ENCODE measurements at regions not wholly inside any gene's neighbourhood (a gene's known extent, or its start where the extent isn't known, plus 50 kb on each side); places are given as distances from the start of the nearest gene placed in this dataset.

DNA sequence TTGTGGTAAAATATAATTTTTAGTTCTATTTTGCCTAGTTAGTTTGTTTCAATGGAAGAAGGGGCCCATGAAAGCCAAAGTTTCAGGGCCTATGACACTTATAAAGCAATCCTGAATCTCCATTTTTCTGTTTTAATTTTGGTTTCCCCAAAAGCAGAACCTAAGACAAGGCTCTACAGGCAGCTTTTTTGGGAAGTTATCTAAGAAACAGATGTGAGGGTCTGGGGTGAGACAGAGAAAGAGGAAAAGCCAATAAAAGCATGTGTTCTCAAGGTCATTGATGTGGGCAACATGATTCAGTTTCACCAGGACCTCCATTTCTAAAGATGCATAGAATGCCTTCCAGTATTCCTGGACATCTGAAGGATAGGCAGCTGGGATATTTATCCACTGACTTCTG, 598.5 kb downstream of the PDCD6IP start:
- H3K9me3 Mint-ChIP-seq: peaks cover 15% of the 10 kb centered on the region
- no peak overlapping the region for H3K4me3 Mint-ChIP-seq
- no peak overlapping the region for H3K27ac Mint-ChIP-seq
- no peaks in the 10 kb centered on the region for H3K36me3 Mint-ChIP-seq
- ATAC-seq (no peak), DNase-seq (ENCODE audit: low spot score in 2 of 2) (no peak)
- no peaks in the 10 kb centered on the region for H3K4me1 Mint-ChIP-seq

DNA sequence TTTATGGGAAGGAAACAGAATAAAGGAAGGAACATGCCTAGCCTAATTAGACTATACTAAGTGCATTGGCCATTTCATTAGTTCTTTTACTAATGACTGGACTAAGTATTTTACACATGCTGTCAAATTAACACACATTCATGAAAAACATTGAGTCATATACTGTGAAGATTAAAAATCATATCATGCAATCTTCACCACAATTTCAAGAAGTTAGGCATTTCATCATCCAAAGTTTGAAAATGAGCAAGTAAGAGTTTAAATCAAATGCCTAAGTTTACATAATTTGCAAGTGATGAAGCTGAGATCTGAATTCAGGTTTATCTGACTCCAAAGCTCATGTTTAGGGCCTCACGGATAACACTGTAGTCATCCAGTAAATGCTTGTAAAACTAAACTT, 601.0 kb downstream of the PDCD6IP start:
- ATAC-seq (no peak), DNase-seq (ENCODE audit: low spot score in 2 of 2) (no peak)
- Mint-ChIP-seq H3K36me3 (no peaks in the 10 kb centered on the region), H3K27ac (no peak overlapping the region), H3K4me3 (no peak overlapping the region), H3K4me1 (no peaks in the 10 kb centered on the region), H3K9me3 (peaks cover 16% of the 10 kb centered on the region)

- Mint-ChIP-seq H3K27ac (no peak overlapping the region), H3K4me1 (no peaks in the 10 kb centered on the region), H3K4me3 (no peak overlapping the region), H3K9me3 (peaks cover 12% of the 10 kb centered on the region), H3K36me3 (no peaks in the 10 kb centered on the region)
- DNase-seq (ENCODE audit: low spot score in 2 of 2): no peak
- ATAC-seq: no peak
Measured at GRCh38 chr3:34405159-34405558, 606.7 kb downstream of the PDCD6IP start.

DNA sequence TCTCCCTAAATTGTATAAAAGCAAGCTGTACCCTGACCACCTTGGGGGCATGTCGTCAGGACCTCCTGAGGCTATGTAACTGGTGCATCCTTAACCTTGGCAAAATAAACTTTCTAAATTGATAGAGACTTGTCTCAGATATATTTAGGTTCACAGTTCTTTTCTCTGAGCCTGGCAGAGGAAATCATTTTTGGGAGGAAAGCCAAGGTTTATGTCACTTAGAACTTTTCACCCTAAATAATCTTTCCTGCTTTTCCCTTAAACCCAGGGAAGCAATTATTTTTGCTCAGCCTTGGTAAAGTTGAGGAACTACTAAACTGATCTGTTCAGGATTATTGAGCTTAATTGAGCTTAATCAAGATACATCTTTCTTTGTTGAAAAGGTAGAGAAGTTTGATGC, 608.9 kb downstream of the PDCD6IP start:
- ATAC-seq (no peak), DNase-seq (ENCODE audit: low spot score in 2 of 2) (no peak)
- Mint-ChIP-seq H3K4me3 (no peak overlapping the region), H3K9me3 (peaks cover 6% of the 10 kb centered on the region), H3K4me1 (no peaks in the 10 kb centered on the region), H3K36me3 (no peaks in the 10 kb centered on the region), H3K27ac (no peak overlapping the region)

DNA sequence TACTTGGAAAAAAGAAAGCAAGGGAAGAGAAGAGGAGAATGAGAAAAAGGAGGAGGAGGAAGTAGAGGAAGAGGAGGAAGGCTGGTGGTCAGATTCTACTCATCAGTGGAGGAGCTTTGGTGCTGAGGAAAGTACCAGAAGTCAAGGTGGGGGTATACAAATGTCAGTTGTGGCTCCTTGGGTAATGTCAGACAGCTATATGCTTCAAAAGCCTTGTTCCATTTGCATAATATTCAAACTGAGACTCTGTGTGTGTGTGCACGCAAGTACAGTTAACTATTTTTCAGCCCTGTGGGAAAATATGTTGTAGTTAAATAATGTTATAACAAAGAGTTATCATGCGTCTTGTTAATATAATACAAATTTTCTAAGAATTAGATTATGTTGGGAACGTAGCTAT, 609.7 kb downstream of the PDCD6IP start:
- H3K36me3 Mint-ChIP-seq: no peaks in the 10 kb centered on the region
- ATAC-seq (no peak), DNase-seq (ENCODE audit: low spot score in 2 of 2) (no peak)
- no peaks in the 10 kb centered on the region for H3K4me1 Mint-ChIP-seq
- peaks cover 8% of the 10 kb centered on the region for H3K9me3 Mint-ChIP-seq
- H3K4me3 Mint-ChIP-seq: no peak overlapping the region
- no peak overlapping the region for H3K27ac Mint-ChIP-seq

- peaks cover 6% of the 10 kb centered on the region for H3K9me3 Mint-ChIP-seq
Measured at GRCh38 chr3:34411596-34411995, 613.2 kb downstream of the PDCD6IP start.

DNA sequence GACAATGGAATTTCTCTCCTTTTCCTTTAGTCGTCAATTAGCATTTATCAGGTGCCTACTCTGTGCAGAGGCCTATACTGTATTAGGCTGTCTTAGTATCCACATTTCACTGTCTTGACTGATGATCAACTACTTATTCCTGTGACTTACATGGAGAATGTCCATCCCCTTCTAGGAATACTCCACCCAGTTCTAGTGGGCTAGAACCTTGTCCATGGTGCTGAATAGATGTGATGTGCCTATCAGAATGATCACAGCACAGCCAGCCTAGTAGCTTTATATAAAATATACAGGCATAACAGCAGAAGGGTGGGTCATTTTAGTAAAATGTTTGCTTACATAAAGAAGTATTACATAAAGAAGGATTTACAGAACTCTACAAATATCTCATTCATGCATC, 621.4 kb downstream of the PDCD6IP start:
- H3K27ac Mint-ChIP-seq: no peak overlapping the region
- ATAC-seq: no peak
- H3K36me3 Mint-ChIP-seq: no peaks in the 10 kb centered on the region
- DNase-seq (ENCODE audit: low spot score in 2 of 2): no peak
- no peaks in the 10 kb centered on the region for H3K4me1 Mint-ChIP-seq
- no peak overlapping the region for H3K4me3 Mint-ChIP-seq
- peaks cover 15% of the 10 kb centered on the region for H3K9me3 Mint-ChIP-seq

More at GRCh38 chr3:34411596-34411995, 613.2 kb downstream of the PDCD6IP start:
- DNase-seq (ENCODE audit: low spot score in 2 of 2) (no peak), ATAC-seq (no peak)
- Mint-ChIP-seq H3K4me1 (no peaks in the 10 kb centered on the region), H3K4me3 (no peak overlapping the region), H3K27ac (no peak overlapping the region), H3K36me3 (no peaks in the 10 kb centered on the region)

GRCh38 chr3:34421762-34422161, 623.3 kb downstream of the PDCD6IP start:
- ATAC-seq (no peak), DNase-seq (ENCODE audit: low spot score in 2 of 2) (no peak)
- peaks cover 15% of the 10 kb centered on the region for H3K9me3 Mint-ChIP-seq
- no peaks in the 10 kb centered on the region for H3K4me1 Mint-ChIP-seq
- no peak overlapping the region for H3K27ac Mint-ChIP-seq
- no peak overlapping the region for H3K4me3 Mint-ChIP-seq
- H3K36me3 Mint-ChIP-seq: no peaks in the 10 kb centered on the region

GRCh38 chr3:34439796-34440195, 641.4 kb downstream of the PDCD6IP start:
- DNase-seq (ENCODE audit: low spot score in 2 of 2): no peak
- Mint-ChIP-seq H3K27ac (no peak overlapping the region), H3K4me1 (no peaks in the 10 kb centered on the region), H3K9me3 (peaks cover 11% of the 10 kb centered on the region), H3K36me3 (no peaks in the 10 kb centered on the region), H3K4me3 (no peak overlapping the region)
- ATAC-seq: no peak

DNA sequence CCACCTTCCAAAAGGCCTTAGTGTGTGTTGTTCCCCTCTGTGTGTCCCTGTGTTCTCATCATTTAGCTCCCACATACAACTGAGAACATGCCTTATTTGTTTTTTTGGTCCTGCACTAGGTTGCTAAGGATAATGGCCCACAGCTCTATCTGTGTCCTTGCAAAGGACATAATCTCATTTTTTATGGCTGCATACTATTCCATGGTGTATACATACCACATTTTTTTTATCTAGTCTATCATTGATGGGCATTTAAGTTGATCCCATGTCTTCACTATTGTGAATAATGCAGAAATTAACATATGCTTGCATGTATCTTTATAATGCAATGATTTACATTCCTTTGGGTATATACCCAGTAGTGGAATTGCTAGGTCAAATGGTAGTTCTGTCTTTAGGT, 645.7 kb downstream of the PDCD6IP start:
- Mint-ChIP-seq H3K4me1 (no peaks in the 10 kb centered on the region), H3K36me3 (no peaks in the 10 kb centered on the region), H3K4me3 (no peak overlapping the region), H3K27ac (no peak overlapping the region), H3K9me3 (peaks cover 22% of the 10 kb centered on the region)
- ATAC-seq: no peak
- DNase-seq (ENCODE audit: low spot score in 2 of 2): no peak

GRCh38 chr3:34449305-34449704, 650.9 kb downstream of the PDCD6IP start:
- Mint-ChIP-seq H3K27ac (no peak overlapping the region), H3K4me1 (no peaks in the 10 kb centered on the region), H3K9me3 (peaks cover 17% of the 10 kb centered on the region), H3K4me3 (no peak overlapping the region), H3K36me3 (no peaks in the 10 kb centered on the region)
- no peak for DNase-seq (ENCODE audit: low spot score in 2 of 2)
- ATAC-seq: no peak

DNA sequence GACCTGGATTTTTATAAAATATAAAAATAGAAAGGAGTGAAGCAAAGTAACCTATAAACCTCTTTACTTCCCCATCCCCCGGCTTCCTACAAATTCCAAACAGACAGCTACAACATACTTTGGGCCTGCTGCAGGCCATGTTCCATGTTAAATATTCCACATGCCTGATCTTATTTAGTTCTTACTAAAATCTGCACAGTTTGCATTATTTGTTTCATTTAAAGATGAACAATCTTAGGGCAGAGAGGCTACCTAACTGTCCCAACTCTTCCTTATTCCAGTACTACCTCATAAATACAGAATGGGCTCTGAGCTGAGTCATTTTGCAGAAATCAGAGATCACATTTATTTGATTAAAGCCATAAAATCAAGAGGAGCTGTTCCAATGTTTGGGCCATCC, 665.0 kb downstream of the PDCD6IP start:
- ATAC-seq (no peak), DNase-seq (ENCODE audit: low spot score in 2 of 2) (no peak)
- Mint-ChIP-seq H3K4me3 (no peak overlapping the region), H3K27ac (no peak overlapping the region), H3K36me3 (no peaks in the 10 kb centered on the region), H3K4me1 (no peaks in the 10 kb centered on the region), H3K9me3 (peaks cover 18% of the 10 kb centered on the region)

DNA sequence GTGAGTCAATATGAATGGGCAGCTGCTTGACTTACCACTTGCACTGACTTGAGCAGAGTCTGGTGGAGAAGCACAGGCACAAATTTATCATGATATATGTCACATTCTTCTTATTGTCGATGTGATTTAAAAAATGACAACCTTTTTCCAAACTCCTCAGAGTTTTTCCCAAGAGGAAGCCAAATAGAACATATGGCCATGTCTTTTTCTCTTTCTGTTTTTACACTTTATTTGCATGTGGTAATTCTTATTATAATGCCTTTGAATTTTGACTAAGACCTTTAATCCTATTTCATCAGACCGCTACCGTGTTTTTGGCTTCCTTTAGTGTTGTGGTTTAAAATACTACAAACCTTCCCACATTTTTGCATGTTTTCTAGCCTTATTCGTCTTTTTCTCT, 666.2 kb downstream of the PDCD6IP start:
- no peak for ATAC-seq
- DNase-seq (ENCODE audit: low spot score in 2 of 2): no peak
- Mint-ChIP-seq H3K9me3 (peaks cover 13% of the 10 kb centered on the region), H3K4me1 (no peaks in the 10 kb centered on the region), H3K36me3 (no peaks in the 10 kb centered on the region), H3K4me3 (no peak overlapping the region), H3K27ac (no peak overlapping the region)

- Mint-ChIP-seq H3K36me3 (no peaks in the 10 kb centered on the region), H3K4me3 (no peak overlapping the region), H3K4me1 (no peaks in the 10 kb centered on the region), H3K9me3 (peaks cover 9% of the 10 kb centered on the region), H3K27ac (no peak overlapping the region)
- DNase-seq (ENCODE audit: low spot score in 2 of 2): no peak
- ATAC-seq: no peak
Measured at GRCh38 chr3:34475851-34476250, 677.4 kb downstream of the PDCD6IP start.

DNA sequence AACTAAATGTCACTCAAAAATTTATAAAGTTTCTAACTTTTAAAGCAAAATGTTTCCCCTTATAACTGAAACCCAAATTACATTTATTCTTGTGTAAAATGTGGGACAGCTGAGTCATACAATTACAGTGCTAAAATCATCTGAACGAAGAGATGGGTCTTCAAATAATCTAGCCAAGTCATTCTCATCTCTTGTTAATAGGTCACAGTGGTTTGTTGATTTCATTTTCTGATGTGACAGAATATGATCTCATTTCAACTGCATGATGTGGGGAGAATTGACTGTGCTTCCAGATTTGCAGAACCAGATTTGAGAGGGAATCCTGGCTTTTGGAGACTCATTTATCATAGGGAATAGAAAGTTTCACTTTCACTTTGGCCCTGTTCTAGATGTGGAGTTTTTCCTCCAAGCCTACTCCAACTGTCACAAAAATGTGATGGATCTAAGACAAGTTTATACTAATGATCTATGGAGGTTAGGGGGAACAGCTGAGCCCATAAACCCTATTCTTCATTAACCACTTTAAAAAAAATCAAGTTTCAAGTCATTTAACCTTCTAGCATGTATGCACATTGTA, 685.0 kb downstream of the PDCD6IP start:
- peak overlapping the region; percentile 21 for H3K4me3 Mint-ChIP-seq

DNA sequence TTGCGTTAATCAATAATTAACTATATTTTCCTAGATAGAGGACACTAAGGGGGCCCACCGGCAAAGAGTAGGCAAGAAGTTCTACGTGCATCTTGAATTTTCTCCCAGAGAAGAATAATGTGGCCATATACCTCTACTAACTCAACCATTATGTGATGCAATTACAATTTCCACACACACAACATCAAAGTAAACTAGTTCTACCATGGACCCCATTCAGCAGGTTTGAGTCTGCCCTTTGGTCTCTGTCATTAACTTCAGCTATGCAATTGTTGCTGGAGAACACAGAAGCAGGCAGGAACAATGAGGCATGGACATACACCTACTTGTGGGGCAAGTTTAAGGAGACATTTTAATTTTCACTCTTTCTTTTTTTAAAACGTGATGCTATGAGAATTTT, 705.9 kb downstream of the PDCD6IP start:
- DNase-seq (ENCODE audit: low spot score in 2 of 2): no peak
- H3K27ac Mint-ChIP-seq: no peak overlapping the region
- peaks cover 2% of the 10 kb centered on the region for H3K9me3 Mint-ChIP-seq
- H3K4me3 Mint-ChIP-seq: no peak overlapping the region
- H3K4me1 Mint-ChIP-seq: no peaks in the 10 kb centered on the region
- ATAC-seq: no peak
- H3K36me3 Mint-ChIP-seq: no peaks in the 10 kb centered on the region

More for the DNA sequence above, 685.0 kb downstream of the PDCD6IP start:
- DNase-seq (ENCODE audit: low spot score in 2 of 2): no peak
- H3K36me3 Mint-ChIP-seq: no peaks in the 10 kb centered on the region
- no peaks in the 10 kb centered on the region for H3K9me3 Mint-ChIP-seq
- H3K27ac Mint-ChIP-seq: no peak overlapping the region
- ATAC-seq: peak; percentile 63
- H3K4me1 Mint-ChIP-seq: peaks cover 22% of the 10 kb centered on the region

DNA sequence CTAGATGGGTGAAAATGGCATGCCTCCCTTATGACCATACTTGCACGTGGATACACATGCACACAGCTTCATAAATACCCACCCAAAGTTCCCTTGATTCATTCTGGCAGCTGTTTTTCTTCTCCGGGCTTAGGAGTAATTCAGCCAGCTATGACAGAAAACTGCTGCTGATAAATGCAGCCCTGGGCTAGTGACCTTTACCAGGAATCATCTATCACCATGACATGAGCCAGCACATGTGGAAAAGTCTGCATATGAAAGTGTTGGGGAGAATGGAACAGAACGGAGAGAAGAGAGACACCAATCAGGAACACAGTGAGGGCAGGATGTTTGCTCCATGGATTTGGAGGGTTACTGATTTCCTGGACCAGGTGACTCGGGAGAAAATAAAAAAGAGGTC, 706.3 kb downstream of the PDCD6IP start:
- ATAC-seq (no peak), DNase-seq (ENCODE audit: low spot score in 2 of 2) (no peak)
- H3K9me3 Mint-ChIP-seq: peaks cover 2% of the 10 kb centered on the region
- H3K36me3 Mint-ChIP-seq: no peaks in the 10 kb centered on the region
- H3K27ac Mint-ChIP-seq: no peak overlapping the region
- H3K4me3 Mint-ChIP-seq: no peak overlapping the region
- no peaks in the 10 kb centered on the region for H3K4me1 Mint-ChIP-seq

All from stimulated activated effector memory CD8-positive, alpha-beta T cell treated with anti-CD3 and anti-CD28 coated beads, Interleukin-12 subunit alpha, Interleukin-12 subunit beta, amount 100 ng/mL, for 72 hours (primary cell).